ENCODE measurements at regions not wholly inside any gene's neighbourhood (a gene's known extent, or its start where the extent isn't known, plus 50 kb on each side); places are given as distances from the start of the nearest gene placed in this dataset.
"Not testable (repeated sequence)": the region's sequence is repeated elsewhere in the genome, so short reads cannot be mapped to it uniquely, and the experiment has no call there.

- Histone ChIP-seq H3K9ac (ENCODE audit: low read depth, low read length, poor library complexity, severe bottlenecking) (no peak overlapping the region), H3K9me2 (replicated peaks; ENCODE audit: low read depth, low read length) (no peaks in the 10 kb centered on the region), H3K36me3 (ENCODE audit: insufficient read depth, low read length) (no peaks in the 10 kb centered on the region), H2AFZ (ENCODE audit: low read length) (no peak overlapping the region), H3K4me1 (ENCODE audit: insufficient read depth, low read length, poor library complexity, severe bottlenecking) (no peaks in the 10 kb centered on the region), H3K27me3 (ENCODE audit: insufficient read depth, low read length, poor library complexity, severe bottlenecking) (no peaks in the 10 kb centered on the region), H3K79me2 (ENCODE audit: insufficient read depth, low read length) (no peaks in the 10 kb centered on the region), H4K20me1 (ENCODE audit: insufficient read depth, low read length, poor library complexity, severe bottlenecking) (no peaks in the 10 kb centered on the region), H3K4me2 (ENCODE audit: low read depth, low read length, poor library complexity, severe bottlenecking) (no peak overlapping the region), H3K4me3 (ENCODE audit: low read length, poor library complexity, severe bottlenecking) (no peak overlapping the region), H3F3A (ENCODE audit: low read depth) (no peaks in the 10 kb centered on the region), H3K9me3 (ENCODE audit: insufficient read depth, low read depth, low read length) (no peaks in the 10 kb centered on the region)
- TF ChIP-seq EZH2phosphoT487 (IDR thresholded peaks at IDR 0.05; ENCODE audit: borderline replicate concordance), result no peak
- no peak for TF ChIP-seq CTCF (conservative IDR thresholded peaks at IDR 0.05; ENCODE audit: low read length)
Measured at GRCh38 chr5:130295235-130295634, 391.0 kb downstream of the CHSY3 start.

- not testable (repeated sequence) for H3K9me3 ChIP-seq (ENCODE audit: insufficient read depth, low read depth, low read length); H4K20me1 ChIP-seq (ENCODE audit: insufficient read depth, low read length, poor library complexity, severe bottlenecking); H3K4me1 ChIP-seq (ENCODE audit: insufficient read depth, low read length, poor library complexity, severe bottlenecking); H3K79me2 ChIP-seq (ENCODE audit: insufficient read depth, low read length); H3K36me3 ChIP-seq (ENCODE audit: insufficient read depth, low read length); H3K4me2 ChIP-seq (ENCODE audit: low read depth, low read length, poor library complexity, severe bottlenecking); H3K9ac ChIP-seq (ENCODE audit: low read depth, low read length, poor library complexity, severe bottlenecking); H2AFZ ChIP-seq (ENCODE audit: low read length); H3K9me2 ChIP-seq (replicated peaks; ENCODE audit: low read depth, low read length); H3K4me3 ChIP-seq (ENCODE audit: low read length, poor library complexity, severe bottlenecking); H3K27me3 ChIP-seq (ENCODE audit: insufficient read depth, low read length, poor library complexity, severe bottlenecking); H3F3A ChIP-seq (ENCODE audit: low read depth)
Measured at GRCh38 chr5:130294798-130295197, 390.5 kb downstream of the CHSY3 start.

- Histone ChIP-seq H3K4me3 (ENCODE audit: low read length, poor library complexity, severe bottlenecking) (no peak overlapping the region), H3K9me2 (replicated peaks; ENCODE audit: low read depth, low read length) (no peaks in the 10 kb centered on the region), H3K79me2 (ENCODE audit: insufficient read depth, low read length) (no peaks in the 10 kb centered on the region), H2AFZ (ENCODE audit: low read length) (no peak overlapping the region), H4K20me1 (ENCODE audit: insufficient read depth, low read length, poor library complexity, severe bottlenecking) (no peaks in the 10 kb centered on the region), H3K9ac (ENCODE audit: low read depth, low read length, poor library complexity, severe bottlenecking) (no peak overlapping the region), H3K36me3 (ENCODE audit: insufficient read depth, low read length) (no peaks in the 10 kb centered on the region), H3K27me3 (ENCODE audit: insufficient read depth, low read length, poor library complexity, severe bottlenecking) (no peaks in the 10 kb centered on the region), H3K9me3 (ENCODE audit: insufficient read depth, low read depth, low read length) (no peaks in the 10 kb centered on the region), H3K4me1 (ENCODE audit: insufficient read depth, low read length, poor library complexity, severe bottlenecking) (no peaks in the 10 kb centered on the region), H3F3A (ENCODE audit: low read depth) (no peaks in the 10 kb centered on the region), H3K4me2 (ENCODE audit: low read depth, low read length, poor library complexity, severe bottlenecking) (no peak overlapping the region)
- no peak for TF ChIP-seq CTCF (conservative IDR thresholded peaks at IDR 0.05; ENCODE audit: low read length)
- TF ChIP-seq EZH2phosphoT487 (IDR thresholded peaks at IDR 0.05; ENCODE audit: borderline replicate concordance), result no peak
Measured at GRCh38 chr5:130290219-130290618, 386.0 kb downstream of the CHSY3 start.
